NOMO-1 treated with DMSO at 0.1 percent for 48 hours (cell line): ENCODE measurements at regions not wholly inside any gene's neighbourhood (a gene's known extent, or its start where the extent isn't known, plus 50 kb on each side); places are given as distances from the start of the nearest gene placed in this dataset.

Experiments
- DNase-seq: peaks from one replicate; lab custom pipeline; 2025; ENCODE audit not compliant: unreplicated experiment; lab: John Stamatoyannopoulos, UW

DNA sequence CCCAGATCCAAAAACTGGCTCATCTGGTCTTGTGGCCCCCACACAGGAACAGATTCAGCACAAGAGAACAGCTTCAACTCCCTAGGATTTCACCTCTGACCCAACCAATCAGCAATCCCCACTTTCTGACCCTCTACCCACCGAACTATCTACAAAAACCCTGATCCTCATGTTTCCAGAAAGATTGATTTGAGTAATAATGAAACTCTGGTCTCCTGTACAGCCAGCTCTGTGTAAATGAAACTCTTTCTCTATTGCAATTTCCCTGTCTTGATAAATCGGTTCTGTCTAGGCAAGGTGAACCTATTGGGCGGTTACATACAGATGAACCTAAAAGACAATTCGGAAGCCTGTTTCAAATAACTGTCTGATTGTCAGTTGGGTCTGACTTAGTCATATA lies 847.6 kb upstream of the ALCAM start:
- no peak for DNase-seq

- peak; percentile 23 for DNase-seq
These were observed 847.1 kb upstream of the ALCAM start for GRCh38 chr3:104519468-104520227.

GRCh38 chr3:104520228-104520655 lies 846.5 kb upstream of the ALCAM start:
- no peak for DNase-seq

- peak; percentile 79 for DNase-seq
These were observed 844.9 kb upstream of the ALCAM start for GRCh38 chr3:104521606-104522336.

DNA sequence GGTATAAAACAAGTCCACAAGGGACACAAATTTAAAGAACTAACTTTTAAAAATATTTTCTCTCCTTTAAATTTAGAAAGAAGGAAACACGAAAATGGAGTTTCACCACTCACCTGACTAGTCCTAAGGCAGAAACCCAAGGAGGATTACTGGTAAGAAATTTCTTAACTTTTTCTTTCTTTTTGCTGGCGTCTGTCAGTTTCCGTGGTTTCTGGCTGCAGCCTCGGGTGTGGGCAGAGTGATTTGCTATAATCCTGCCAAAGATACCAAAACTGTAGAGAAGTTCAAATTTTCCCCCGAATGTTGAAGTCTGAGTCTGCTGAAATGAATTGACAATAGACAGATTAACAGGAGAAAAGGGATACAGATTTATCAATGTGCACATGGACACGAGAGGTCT lies 843.6 kb upstream of the ALCAM start:
- peak; percentile 4 for DNase-seq

- DNase-seq, result peak; percentile 83
These were observed 839.8 kb upstream of the ALCAM start for GRCh38 chr3:104526901-104527401.

DNA sequence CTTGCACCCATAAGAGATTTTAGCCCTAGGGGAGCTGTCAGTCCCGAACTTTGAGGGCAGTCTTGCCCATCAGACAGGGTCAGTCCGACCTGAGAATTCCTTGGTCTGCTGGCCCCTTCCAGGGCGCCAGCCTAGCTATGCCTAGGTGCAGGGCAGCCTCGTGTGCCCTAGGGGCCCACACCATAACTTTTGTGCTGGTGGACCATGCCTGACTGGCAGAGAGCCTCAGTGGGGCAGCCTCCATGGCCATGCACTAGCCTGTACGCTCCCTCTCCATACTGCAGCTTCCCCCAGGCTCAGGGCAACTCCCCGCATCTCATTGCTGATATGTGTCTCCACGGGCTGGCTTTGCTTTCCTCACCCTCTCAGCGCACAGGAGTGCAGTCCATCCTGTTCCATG lies 835.8 kb upstream of the ALCAM start:
- DNase-seq, result no peak

- DNase-seq, result no peak
These were observed 830.0 kb upstream of the ALCAM start for GRCh38 chr3:104536715-104537114.

DNA sequence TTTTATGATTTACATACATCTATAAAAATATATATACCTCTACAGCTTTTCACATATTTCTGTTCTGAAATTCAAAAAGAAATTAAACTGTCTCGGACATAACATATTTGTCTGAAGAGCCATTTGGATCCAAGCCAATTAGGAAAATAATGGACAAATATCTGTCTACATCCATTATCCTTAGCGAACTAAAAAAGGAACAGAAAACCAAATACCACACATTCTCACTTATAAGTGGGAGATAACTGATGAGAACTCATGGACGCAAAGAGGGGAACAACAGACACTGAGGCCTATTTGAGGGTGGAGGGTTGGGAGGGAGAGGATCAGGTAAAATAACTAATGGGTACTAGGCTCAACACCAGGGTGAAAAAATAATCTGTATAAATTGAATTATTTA lies 829.4 kb upstream of the ALCAM start:
- DNase-seq, result no peak

- no peak for DNase-seq
These were observed 820.4 kb upstream of the ALCAM start for GRCh38 chr3:104546301-104546700.

DNA sequence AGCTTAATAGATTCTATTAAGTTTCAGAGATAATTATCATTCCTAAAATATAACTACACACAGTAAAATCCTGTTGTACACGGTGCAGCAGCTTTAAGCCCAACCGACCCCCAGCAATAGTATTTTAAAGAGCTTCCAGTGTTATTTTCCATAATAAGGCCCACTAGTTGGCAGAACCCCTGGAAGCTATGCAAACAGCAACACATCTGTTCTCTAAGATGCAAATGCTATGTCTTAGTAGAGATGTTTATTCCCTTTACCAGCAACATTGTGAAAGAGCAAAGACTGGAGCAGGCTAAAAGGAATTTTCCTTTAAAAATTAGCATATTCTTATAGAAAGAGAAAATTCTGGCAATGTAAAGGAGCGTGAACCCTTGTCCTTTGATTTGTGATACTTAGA lies 819.7 kb upstream of the ALCAM start:
- DNase-seq, result no peak

DNA sequence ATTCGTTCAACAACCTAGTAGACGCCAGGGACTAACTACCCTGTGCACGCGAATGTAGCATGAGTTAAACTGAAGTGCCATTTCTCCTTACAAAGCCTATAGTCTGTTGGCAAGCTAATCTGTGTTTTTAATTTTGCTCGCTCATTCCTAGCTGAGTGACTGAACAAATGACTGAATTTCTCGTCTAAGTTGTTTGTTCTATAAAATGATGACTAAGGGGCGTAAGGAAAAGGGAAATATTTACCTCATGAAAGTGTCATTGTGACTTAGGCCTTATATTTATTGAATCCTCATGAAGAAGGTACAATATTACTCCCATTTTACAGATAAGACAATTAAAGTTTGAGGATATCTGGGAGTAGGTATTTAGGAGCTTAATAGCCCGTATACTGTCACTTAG lies 818.3 kb upstream of the ALCAM start:
- DNase-seq, result no peak

GRCh38 chr3:104549099-104549714 lies 817.5 kb upstream of the ALCAM start:
- no peak for DNase-seq

GRCh38 chr3:104553121-104553520 lies 813.6 kb upstream of the ALCAM start:
- DNase-seq, result no peak

GRCh38 chr3:104554425-104554824 lies 812.3 kb upstream of the ALCAM start:
- DNase-seq, result no peak

GRCh38 chr3:104555728-104556127 lies 811.0 kb upstream of the ALCAM start:
- DNase-seq, result no peak

DNA sequence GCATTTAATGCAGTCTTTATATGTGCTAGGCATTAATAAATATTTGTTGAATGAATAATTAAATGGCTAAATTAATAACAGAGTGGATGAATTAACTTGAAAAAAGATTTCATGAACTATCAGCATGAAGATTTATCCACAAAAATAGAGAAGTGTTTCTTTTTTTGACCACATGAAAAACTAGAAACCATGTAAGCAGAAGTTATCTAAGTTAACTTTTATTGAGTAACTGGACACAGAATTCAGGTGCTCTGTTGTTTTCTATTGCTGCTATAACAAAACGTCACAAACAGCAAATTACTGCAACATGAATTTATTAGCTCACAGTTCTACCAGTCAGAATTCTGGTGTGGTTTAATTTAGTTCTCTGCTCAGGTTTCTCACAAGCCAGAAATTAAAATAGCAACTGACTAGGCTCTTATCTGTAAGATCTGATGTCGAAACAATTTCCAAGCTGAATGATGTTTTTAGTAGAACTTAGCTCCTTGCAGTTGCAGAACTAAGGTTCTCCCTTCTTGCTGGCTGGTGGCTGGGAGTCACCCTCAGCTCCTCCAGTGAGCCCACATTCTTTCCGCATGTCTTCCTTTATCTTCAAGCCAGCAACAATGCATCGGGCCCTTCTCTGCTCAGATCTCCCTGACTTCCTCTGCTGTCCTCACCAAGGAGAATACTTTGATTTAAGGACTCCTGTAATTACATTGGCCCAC lies 810.2 kb upstream of the ALCAM start:
- peak; percentile 78 for DNase-seq

DNA sequence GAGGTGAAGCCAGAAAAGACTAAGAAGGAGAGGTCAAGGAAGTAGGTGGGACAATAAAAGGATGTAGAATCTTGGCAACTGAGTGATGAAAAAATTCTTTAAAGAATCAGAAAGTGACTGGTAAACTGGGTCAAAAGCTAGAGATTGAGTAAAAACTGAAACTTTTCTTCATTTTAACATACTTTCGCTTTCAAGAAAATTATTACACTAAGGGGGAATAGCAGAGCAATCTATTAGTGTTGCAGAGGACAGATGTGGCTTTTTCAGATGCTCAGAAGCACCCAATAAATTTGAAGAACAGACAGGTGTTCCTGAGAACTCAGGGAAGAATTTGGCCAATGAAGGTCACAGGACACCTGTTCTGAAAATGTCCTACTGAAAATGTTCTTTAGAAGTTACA lies 805.4 kb upstream of the ALCAM start:
- no peak for DNase-seq

GRCh38 chr3:104564045-104564643 lies 802.6 kb upstream of the ALCAM start:
- DNase-seq, result peak; percentile 54

DNA sequence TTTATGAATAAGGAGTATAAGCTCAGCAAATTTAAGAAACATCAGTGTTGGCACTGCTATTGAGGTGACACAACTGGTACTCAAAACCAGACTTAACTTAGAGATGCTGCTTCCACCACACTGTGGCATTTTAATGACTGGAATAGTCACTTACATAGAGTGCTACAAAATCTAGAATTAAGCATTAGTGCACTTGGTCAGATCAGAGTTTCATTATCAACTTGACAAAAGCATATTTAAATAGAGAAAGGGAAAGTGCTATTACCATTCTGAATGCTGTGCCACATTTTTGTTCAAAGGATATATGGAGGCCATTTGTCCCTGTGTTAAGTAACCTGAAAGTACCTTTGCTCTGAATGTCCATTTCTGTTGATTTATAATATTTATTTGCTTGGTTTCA lies 800.7 kb upstream of the ALCAM start:
- no peak for DNase-seq

- DNase-seq, result no peak
These were observed 791.1 kb upstream of the ALCAM start for GRCh38 chr3:104575634-104576033.
